ENCODE measurements at regions not wholly inside any gene's neighbourhood (a gene's known extent, or its start where the extent isn't known, plus 50 kb on each side); places are given as distances from the start of the nearest gene placed in this dataset.

GRCh38 chr1:187873126-187873525 lies 1044.4 kb downstream of the PLA2G4A start:
- no peak for TF ChIP-seq CTCF (IDR thresholded peaks at IDR 0.05; ENCODE audit: low read length)
- no peak for TF ChIP-seq EZH2 (IDR thresholded peaks at IDR 0.05; ENCODE audit: borderline replicate concordance, low read length)
